ENCODE measurements at regions not wholly inside any gene's neighbourhood (a gene's known extent, or its start where the extent isn't known, plus 50 kb on each side); places are given as distances from the start of the nearest gene placed in this dataset.

DNA sequence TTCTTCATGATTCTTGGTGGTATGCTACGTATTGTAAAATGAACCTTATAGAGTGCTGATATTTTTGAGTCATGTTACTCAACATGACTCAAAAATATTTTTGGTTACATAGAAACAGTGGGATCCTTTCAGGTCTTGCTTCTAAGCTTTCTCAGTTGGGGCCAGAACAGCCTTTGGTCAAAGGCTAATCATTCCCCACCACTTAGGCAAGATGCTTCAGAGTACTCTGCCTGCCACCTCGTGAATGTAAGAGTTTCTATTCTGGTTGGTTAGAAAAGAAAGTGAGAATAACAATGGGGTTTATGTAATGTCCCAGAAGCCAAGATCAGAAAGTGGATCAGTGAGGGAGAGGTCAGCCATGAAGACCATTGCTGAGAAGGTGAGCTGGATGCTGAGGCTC lies 327.8 kb downstream of the TCERG1L start:
- Histone ChIP-seq H3K4me1 (ENCODE audit: control insufficient read depth, insufficient read depth, low read length, poor library complexity, severe bottlenecking) (no peaks in the 10 kb centered on the region), H3K4me3 (ENCODE audit: insufficient read depth, low read depth, low read length, poor library complexity, severe bottlenecking) (no peak overlapping the region), H3K27me3 (replicated peaks; ENCODE audit: control insufficient read depth, insufficient read depth, low read length, poor library complexity, severe bottlenecking) (no peaks in the 10 kb centered on the region), H3K9me3 (ENCODE audit: control insufficient read depth, low read length) (no peaks in the 10 kb centered on the region), H3K27ac (ENCODE audit: insufficient read depth, low read length, poor library complexity, severe bottlenecking) (no peak overlapping the region), H3K36me3 (ENCODE audit: control insufficient read depth, insufficient read depth, low read length) (no peaks in the 10 kb centered on the region)
- DNase-seq = no peak

DNA sequence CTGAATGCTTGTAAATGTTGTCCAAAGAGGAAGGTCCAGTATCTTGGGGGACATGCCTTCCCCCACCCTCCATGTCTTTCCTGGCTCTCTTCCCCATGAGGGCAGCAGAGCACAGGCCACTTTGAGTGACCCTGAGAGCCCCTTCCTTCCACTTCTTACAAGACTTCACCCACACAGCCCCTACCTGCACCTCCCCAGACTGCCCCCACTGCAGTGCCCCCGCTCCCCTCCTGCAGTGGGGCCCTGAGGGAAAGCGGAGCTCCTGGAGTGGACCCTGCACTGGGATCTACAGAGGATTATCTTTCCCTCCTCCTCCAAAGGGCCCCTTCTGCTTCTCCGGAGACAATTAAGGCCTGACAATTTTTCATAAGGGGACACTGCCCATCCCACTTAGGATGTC lies 326.8 kb downstream of the TCERG1L start:
- no peak for DNase-seq
- H3K27ac ChIP-seq (ENCODE audit: insufficient read depth, low read length, poor library complexity, severe bottlenecking) = no peak overlapping the region
- no peaks in the 10 kb centered on the region for H3K27me3 ChIP-seq (replicated peaks; ENCODE audit: control insufficient read depth, insufficient read depth, low read length, poor library complexity, severe bottlenecking)
- H3K4me1 ChIP-seq (ENCODE audit: control insufficient read depth, insufficient read depth, low read length, poor library complexity, severe bottlenecking) = no peaks in the 10 kb centered on the region
- no peaks in the 10 kb centered on the region for H3K36me3 ChIP-seq (ENCODE audit: control insufficient read depth, insufficient read depth, low read length)
- H3K9me3 ChIP-seq (ENCODE audit: control insufficient read depth, low read length) = no peaks in the 10 kb centered on the region
- H3K4me3 ChIP-seq (ENCODE audit: insufficient read depth, low read depth, low read length, poor library complexity, severe bottlenecking) = no peak overlapping the region

DNA sequence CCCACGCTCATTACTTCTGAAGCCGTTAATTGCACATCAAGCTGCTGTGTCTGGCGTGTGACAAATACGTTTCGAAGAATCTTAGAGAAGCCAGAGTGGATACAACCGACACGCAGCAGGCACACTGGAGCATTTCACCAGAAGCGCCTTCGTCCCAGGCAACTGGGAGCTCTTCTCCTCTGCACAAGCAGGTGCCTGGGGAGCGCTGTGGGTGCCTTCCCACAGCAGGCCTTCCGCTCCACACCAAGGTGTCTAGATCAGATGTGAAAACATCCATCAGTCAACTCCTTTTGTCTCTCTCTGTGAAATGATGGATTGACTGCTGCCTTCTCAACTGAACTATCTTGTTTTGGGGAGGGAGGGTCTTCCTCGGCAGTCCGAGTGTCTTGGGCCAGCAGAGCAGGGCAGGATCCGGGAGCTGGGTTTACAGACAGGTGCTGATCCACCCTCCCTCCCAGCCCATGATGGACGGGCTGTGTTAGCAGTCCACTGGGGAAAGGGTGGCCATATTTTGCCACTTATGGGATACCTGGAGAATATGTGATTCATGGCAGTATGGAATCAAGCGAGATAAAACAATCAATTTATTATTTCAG lies 326.3 kb downstream of the TCERG1L start:
- H3K36me3 ChIP-seq (ENCODE audit: control insufficient read depth, insufficient read depth, low read length) = no peaks in the 10 kb centered on the region
- no peak for DNase-seq
- H3K4me3 ChIP-seq (ENCODE audit: insufficient read depth, low read depth, low read length, poor library complexity, severe bottlenecking) = no peak overlapping the region
- H3K9me3 ChIP-seq (ENCODE audit: control insufficient read depth, low read length) = no peaks in the 10 kb centered on the region
- no peaks in the 10 kb centered on the region for H3K27me3 ChIP-seq (replicated peaks; ENCODE audit: control insufficient read depth, insufficient read depth, low read length, poor library complexity, severe bottlenecking)
- H3K4me1 ChIP-seq (ENCODE audit: control insufficient read depth, insufficient read depth, low read length, poor library complexity, severe bottlenecking) = no peaks in the 10 kb centered on the region
- H3K27ac ChIP-seq (ENCODE audit: insufficient read depth, low read length, poor library complexity, severe bottlenecking) = no peak overlapping the region

DNA sequence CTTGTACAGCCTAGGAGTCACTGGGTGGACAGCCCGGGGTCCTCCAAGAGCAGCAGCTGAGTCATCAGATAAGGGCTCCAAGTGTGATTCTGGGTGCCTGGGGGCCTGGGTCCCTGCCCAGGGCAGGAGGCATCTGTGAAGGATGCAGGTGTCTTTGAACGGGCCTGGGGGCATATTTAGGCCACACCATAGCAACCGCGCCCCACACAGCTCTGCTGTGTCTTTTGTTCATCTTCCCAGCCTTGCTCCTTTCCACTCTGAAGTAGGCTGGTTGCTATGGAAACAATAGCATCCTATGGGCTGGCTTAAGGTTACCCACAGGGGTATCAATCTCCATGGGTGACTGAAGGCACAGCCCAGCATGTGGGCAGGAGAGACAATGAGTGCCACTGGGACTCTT lies 324.7 kb downstream of the TCERG1L start:
- H3K9me3 ChIP-seq (ENCODE audit: control insufficient read depth, low read length) = no peaks in the 10 kb centered on the region
- no peak overlapping the region for H3K27ac ChIP-seq (ENCODE audit: insufficient read depth, low read length, poor library complexity, severe bottlenecking)
- no peak overlapping the region for H3K4me3 ChIP-seq (ENCODE audit: insufficient read depth, low read depth, low read length, poor library complexity, severe bottlenecking)
- DNase-seq = no peak
- no peaks in the 10 kb centered on the region for H3K4me1 ChIP-seq (ENCODE audit: control insufficient read depth, insufficient read depth, low read length, poor library complexity, severe bottlenecking)
- H3K36me3 ChIP-seq (ENCODE audit: control insufficient read depth, insufficient read depth, low read length) = no peaks in the 10 kb centered on the region
- no peaks in the 10 kb centered on the region for H3K27me3 ChIP-seq (replicated peaks; ENCODE audit: control insufficient read depth, insufficient read depth, low read length, poor library complexity, severe bottlenecking)

DNA sequence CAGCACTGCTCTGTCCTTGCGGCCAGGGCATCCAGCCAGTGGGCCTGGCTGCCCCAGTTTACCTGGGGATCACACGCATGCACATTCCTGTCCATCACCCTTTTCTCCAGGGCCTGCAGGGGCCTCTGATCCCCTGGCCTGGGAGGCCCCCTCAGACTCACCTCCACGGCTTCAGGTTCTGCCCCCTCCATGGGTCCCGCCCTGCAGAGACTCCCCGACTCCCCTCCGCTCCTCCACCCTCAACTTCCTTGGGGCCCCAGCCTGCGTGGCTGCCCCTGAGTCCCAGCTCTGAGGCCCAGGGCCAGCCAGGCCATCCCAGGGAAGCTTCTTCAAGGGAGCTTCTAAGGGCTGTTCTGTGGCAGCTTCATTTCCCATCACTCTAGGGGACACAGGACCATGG lies 324.1 kb downstream of the TCERG1L start:
- no peaks in the 10 kb centered on the region for H3K36me3 ChIP-seq (ENCODE audit: control insufficient read depth, insufficient read depth, low read length)
- H3K4me3 ChIP-seq (ENCODE audit: insufficient read depth, low read depth, low read length, poor library complexity, severe bottlenecking) = no peak overlapping the region
- no peak overlapping the region for H3K27ac ChIP-seq (ENCODE audit: insufficient read depth, low read length, poor library complexity, severe bottlenecking)
- no peaks in the 10 kb centered on the region for H3K4me1 ChIP-seq (ENCODE audit: control insufficient read depth, insufficient read depth, low read length, poor library complexity, severe bottlenecking)
- DNase-seq = no peak
- no peaks in the 10 kb centered on the region for H3K27me3 ChIP-seq (replicated peaks; ENCODE audit: control insufficient read depth, insufficient read depth, low read length, poor library complexity, severe bottlenecking)
- no peaks in the 10 kb centered on the region for H3K9me3 ChIP-seq (ENCODE audit: control insufficient read depth, low read length)

DNA sequence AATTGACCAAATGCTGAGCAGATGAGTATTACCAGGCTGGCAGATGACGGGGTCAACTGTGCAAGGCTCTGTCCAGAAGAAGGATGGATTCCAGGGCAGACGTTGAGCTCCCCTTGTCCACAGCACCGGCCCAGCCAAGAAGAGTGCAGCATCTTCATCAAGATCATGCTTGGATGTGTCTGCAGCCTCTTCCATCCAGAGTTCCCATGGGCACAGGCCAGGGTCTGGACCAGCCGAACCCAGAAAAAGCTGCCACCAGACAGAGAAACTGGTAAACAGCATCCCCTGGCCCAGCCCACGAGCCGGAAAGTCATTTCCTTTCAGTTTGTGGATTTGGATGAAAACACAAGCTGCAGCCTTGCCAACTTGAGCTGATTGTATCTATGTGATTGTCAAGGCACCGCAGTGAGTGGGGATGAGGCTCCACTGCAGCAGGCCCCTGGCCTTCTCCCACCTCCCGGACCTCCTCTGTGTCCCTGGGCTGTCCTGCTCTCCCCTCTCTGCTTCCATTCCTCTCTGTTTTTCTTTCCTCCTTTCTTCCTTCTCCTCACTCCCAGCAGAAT lies 321.8 kb downstream of the TCERG1L start:
- no peaks in the 10 kb centered on the region for H3K4me1 ChIP-seq (ENCODE audit: control insufficient read depth, insufficient read depth, low read length, poor library complexity, severe bottlenecking)
- H3K36me3 ChIP-seq (ENCODE audit: control insufficient read depth, insufficient read depth, low read length) = no peaks in the 10 kb centered on the region
- no peaks in the 10 kb centered on the region for H3K27me3 ChIP-seq (replicated peaks; ENCODE audit: control insufficient read depth, insufficient read depth, low read length, poor library complexity, severe bottlenecking)
- no peak for DNase-seq
- H3K4me3 ChIP-seq (ENCODE audit: insufficient read depth, low read depth, low read length, poor library complexity, severe bottlenecking) = no peak overlapping the region
- H3K9me3 ChIP-seq (ENCODE audit: control insufficient read depth, low read length) = no peaks in the 10 kb centered on the region
- H3K27ac ChIP-seq (ENCODE audit: insufficient read depth, low read length, poor library complexity, severe bottlenecking) = no peak overlapping the region

DNA sequence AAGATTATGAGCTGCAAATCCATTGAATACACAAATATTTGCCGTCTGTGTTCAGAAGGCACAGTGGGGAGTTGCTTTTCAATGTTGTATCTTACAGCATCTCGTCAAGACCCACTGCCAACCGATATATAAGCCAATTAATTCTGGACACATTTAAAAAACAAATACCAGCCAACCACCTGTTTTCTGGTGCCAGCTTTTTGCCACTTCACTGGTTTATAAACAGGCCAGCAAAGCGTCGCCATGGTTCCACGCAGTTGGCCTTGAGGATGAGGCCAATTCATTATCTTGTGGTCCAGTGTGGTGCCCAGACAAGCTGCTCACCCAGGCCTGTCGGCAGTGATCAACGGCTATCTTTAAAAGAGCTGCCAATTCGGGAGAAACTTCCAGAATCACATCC lies 321.0 kb downstream of the TCERG1L start:
- DNase-seq = no peak
- Histone ChIP-seq H3K4me1 (ENCODE audit: control insufficient read depth, insufficient read depth, low read length, poor library complexity, severe bottlenecking) (no peaks in the 10 kb centered on the region), H3K4me3 (ENCODE audit: insufficient read depth, low read depth, low read length, poor library complexity, severe bottlenecking) (no peak overlapping the region), H3K27ac (ENCODE audit: insufficient read depth, low read length, poor library complexity, severe bottlenecking) (no peak overlapping the region), H3K36me3 (ENCODE audit: control insufficient read depth, insufficient read depth, low read length) (no peaks in the 10 kb centered on the region), H3K9me3 (ENCODE audit: control insufficient read depth, low read length) (no peaks in the 10 kb centered on the region), H3K27me3 (replicated peaks; ENCODE audit: control insufficient read depth, insufficient read depth, low read length, poor library complexity, severe bottlenecking) (no peaks in the 10 kb centered on the region)

DNA sequence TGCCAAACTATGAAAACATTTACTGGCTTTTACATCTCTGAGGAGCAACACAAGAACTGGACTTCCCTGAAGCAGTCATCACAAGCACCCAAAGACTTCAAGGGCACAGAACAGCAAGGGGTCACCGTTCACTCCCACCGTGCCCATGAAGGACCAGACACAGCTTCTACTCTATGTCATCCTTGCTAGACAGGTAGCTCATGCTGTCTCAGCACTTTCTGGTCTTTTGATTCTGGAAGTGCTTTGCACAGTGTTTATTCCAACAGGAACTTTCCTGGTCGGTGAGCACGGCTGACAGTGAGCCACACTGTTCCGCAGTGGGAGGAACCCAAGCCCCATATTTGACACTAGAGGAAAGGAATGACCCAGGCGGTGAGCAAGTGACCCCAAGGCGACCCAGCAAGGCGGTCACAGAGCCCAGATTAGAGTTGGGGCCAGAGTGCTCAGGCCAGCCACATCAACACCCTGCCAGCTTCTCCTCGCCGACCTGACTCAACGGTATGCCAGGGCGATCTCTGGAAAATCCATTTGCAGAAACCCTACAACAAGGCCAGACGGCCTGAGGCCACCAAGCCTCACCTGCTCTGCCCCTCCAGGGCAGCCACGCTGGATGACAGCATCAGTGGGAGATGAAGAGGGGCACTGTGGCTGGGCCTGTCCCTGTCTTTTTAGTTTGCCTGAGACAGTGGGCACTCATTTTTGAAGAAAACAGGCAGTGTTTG lies 318.6 kb downstream of the TCERG1L start:
- Histone ChIP-seq H3K27me3 (replicated peaks; ENCODE audit: control insufficient read depth, insufficient read depth, low read length, poor library complexity, severe bottlenecking) (no peaks in the 10 kb centered on the region), H3K36me3 (ENCODE audit: control insufficient read depth, insufficient read depth, low read length) (no peaks in the 10 kb centered on the region)
- no peak for DNase-seq

DNA sequence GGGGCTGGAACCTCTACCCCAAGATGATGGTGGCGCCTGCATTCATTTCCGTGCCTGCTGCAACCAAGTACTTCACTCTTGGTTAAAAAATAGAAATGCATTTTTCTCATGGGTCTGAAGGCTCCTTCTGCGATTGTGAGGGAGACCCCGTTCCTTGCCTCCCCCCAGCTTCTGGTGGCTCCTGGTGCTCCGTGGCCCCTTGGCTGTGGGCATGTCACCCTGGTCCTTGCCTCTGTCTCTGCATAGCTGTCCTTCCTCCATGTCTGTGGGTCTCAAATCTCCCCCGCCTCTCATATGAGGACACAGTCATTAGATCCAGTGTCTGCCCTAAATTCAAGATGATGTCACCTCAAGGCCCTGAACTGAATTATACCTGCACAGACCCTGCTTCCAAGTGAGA lies 317.9 kb downstream of the TCERG1L start:
- Histone ChIP-seq H3K27me3 (replicated peaks; ENCODE audit: control insufficient read depth, insufficient read depth, low read length, poor library complexity, severe bottlenecking) (no peaks in the 10 kb centered on the region), H3K27ac (ENCODE audit: insufficient read depth, low read length, poor library complexity, severe bottlenecking) (no peak overlapping the region), H3K36me3 (ENCODE audit: control insufficient read depth, insufficient read depth, low read length) (no peaks in the 10 kb centered on the region), H3K4me1 (ENCODE audit: control insufficient read depth, insufficient read depth, low read length, poor library complexity, severe bottlenecking) (no peaks in the 10 kb centered on the region), H3K9me3 (ENCODE audit: control insufficient read depth, low read length) (no peaks in the 10 kb centered on the region), H3K4me3 (ENCODE audit: insufficient read depth, low read depth, low read length, poor library complexity, severe bottlenecking) (no peak overlapping the region)
- no peak for DNase-seq

More for the DNA sequence above, 318.6 kb downstream of the TCERG1L start:
- no peak overlapping the region for H3K4me3 ChIP-seq (ENCODE audit: insufficient read depth, low read depth, low read length, poor library complexity, severe bottlenecking)
- H3K27ac ChIP-seq (ENCODE audit: insufficient read depth, low read length, poor library complexity, severe bottlenecking) = no peak overlapping the region
- H3K4me1 ChIP-seq (ENCODE audit: control insufficient read depth, insufficient read depth, low read length, poor library complexity, severe bottlenecking) = no peaks in the 10 kb centered on the region
- H3K9me3 ChIP-seq (ENCODE audit: control insufficient read depth, low read length) = no peaks in the 10 kb centered on the region

DNA sequence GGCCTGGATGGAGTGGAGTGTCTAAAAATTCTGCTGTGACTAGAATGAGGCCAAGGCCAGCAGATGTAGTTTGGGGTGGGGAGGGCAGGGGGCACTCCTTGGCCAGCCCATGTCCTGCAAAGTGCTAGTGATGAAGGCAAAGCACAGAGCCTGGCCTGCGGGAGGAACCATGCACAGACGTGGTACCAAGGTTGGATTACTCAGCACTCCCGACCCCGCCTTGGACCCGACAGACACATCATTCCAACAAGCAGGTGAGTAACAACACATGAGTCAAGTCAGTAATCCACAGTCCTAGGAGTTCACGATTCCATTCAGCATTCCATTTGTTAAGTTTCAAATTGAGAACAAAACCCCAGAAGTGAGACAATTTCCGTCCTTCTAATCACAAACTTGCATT lies 317.3 kb downstream of the TCERG1L start:
- Histone ChIP-seq H3K27me3 (replicated peaks; ENCODE audit: control insufficient read depth, insufficient read depth, low read length, poor library complexity, severe bottlenecking) (no peaks in the 10 kb centered on the region), H3K9me3 (ENCODE audit: control insufficient read depth, low read length) (no peaks in the 10 kb centered on the region), H3K36me3 (ENCODE audit: control insufficient read depth, insufficient read depth, low read length) (no peaks in the 10 kb centered on the region), H3K27ac (ENCODE audit: insufficient read depth, low read length, poor library complexity, severe bottlenecking) (no peak overlapping the region), H3K4me3 (ENCODE audit: insufficient read depth, low read depth, low read length, poor library complexity, severe bottlenecking) (no peak overlapping the region), H3K4me1 (ENCODE audit: control insufficient read depth, insufficient read depth, low read length, poor library complexity, severe bottlenecking) (no peaks in the 10 kb centered on the region)
- no peak for DNase-seq

Measured in effector memory CD4-positive, alpha-beta T cell (primary cell).